ENCODE measurements at regions not wholly inside any gene's neighbourhood (a gene's known extent, or its start where the extent isn't known, plus 50 kb on each side); places are given as distances from the start of the nearest gene placed in this dataset.

GRCh38 chr3:40653878-40654277, 129.1 kb downstream of the ZNF621 start:
- Mint-ChIP-seq H3K27ac (no peak overlapping the region), H3K36me3 (no peaks in the 10 kb centered on the region), H3K4me3 (no peak overlapping the region), H3K4me1 (peaks cover 2% of the 10 kb centered on the region), H3K9me3 (no peaks in the 10 kb centered on the region), H3K27me3 (ENCODE audit: insufficient read depth, low read depth) (peaks cover 7% of the 10 kb centered on the region)
- Histone ChIP-seq H3K27me3 (no peaks in the 10 kb centered on the region), H3K27ac (no peak overlapping the region), H3K79me2 (ENCODE audit: low read depth) (no peaks in the 10 kb centered on the region), H3F3A (ENCODE audit: low read depth) (no peaks in the 10 kb centered on the region), H2AFZ (replicated peaks) (no peak overlapping the region), H3K4me3 (no peak overlapping the region), H4K20me1 (ENCODE audit: low read depth) (no peaks in the 10 kb centered on the region), H3K9ac (no peak overlapping the region), H3K9me3 (ENCODE audit: low read depth) (no peaks in the 10 kb centered on the region), H3K36me3 (no peaks in the 10 kb centered on the region), H3K4me2 (no peak overlapping the region), H3K4me1 (no peaks in the 10 kb centered on the region)
- TF ChIP-seq EZH2 (IDR thresholded peaks at IDR 0.05) (no peak), EZH2phosphoT487 (IDR thresholded peaks at IDR 0.05) (no peak), CTCF (IDR thresholded peaks at IDR 0.05) (no peak)
- DNase-seq (ENCODE audit: low spot score) = no peak

GRCh38 chr3:40655551-40655950, 130.8 kb downstream of the ZNF621 start:
- Histone ChIP-seq H3K79me2 (ENCODE audit: low read depth) (no peaks in the 10 kb centered on the region), H3K4me1 (no peaks in the 10 kb centered on the region), H3K4me2 (no peak overlapping the region), H3K36me3 (no peaks in the 10 kb centered on the region), H3F3A (ENCODE audit: low read depth) (no peaks in the 10 kb centered on the region), H3K9ac (no peak overlapping the region), H3K4me3 (no peak overlapping the region), H2AFZ (replicated peaks) (no peak overlapping the region), H3K9me3 (ENCODE audit: low read depth) (no peaks in the 10 kb centered on the region), H3K27me3 (no peaks in the 10 kb centered on the region), H3K27ac (no peak overlapping the region), H4K20me1 (ENCODE audit: low read depth) (no peaks in the 10 kb centered on the region)
- H3K4me3 Mint-ChIP-seq = no peak overlapping the region
- no peak for TF ChIP-seq CTCF (IDR thresholded peaks at IDR 0.05)
- TF ChIP-seq EZH2 (IDR thresholded peaks at IDR 0.05) = no peak
- TF ChIP-seq EZH2phosphoT487 (IDR thresholded peaks at IDR 0.05) = no peak
- no peaks in the 10 kb centered on the region for H3K9me3 Mint-ChIP-seq
- peaks cover 7% of the 10 kb centered on the region for H3K27me3 Mint-ChIP-seq (ENCODE audit: insufficient read depth, low read depth)
- DNase-seq (ENCODE audit: low spot score) = no peak
- no peak overlapping the region for H3K27ac Mint-ChIP-seq
- H3K36me3 Mint-ChIP-seq = no peaks in the 10 kb centered on the region
- H3K4me1 Mint-ChIP-seq = peaks cover 2% of the 10 kb centered on the region

GRCh38 chr3:40657623-40658022, 132.9 kb downstream of the ZNF621 start:
- no peaks in the 10 kb centered on the region for H3K79me2 ChIP-seq (ENCODE audit: low read depth)
- no peak overlapping the region for H3K9ac ChIP-seq
- H2AFZ ChIP-seq (replicated peaks) = no peak overlapping the region
- no peak overlapping the region for H3K27ac ChIP-seq
- Mint-ChIP-seq H3K4me3 (no peak overlapping the region), H3K27ac (no peak overlapping the region), H3K9me3 (no peaks in the 10 kb centered on the region), H3K36me3 (no peaks in the 10 kb centered on the region), H3K4me1 (peaks cover 2% of the 10 kb centered on the region), H3K27me3 (ENCODE audit: insufficient read depth, low read depth) (peaks cover 6% of the 10 kb centered on the region)
- H3K4me1 ChIP-seq = no peaks in the 10 kb centered on the region
- H4K20me1 ChIP-seq (ENCODE audit: low read depth) = no peaks in the 10 kb centered on the region
- no peaks in the 10 kb centered on the region for H3K9me3 ChIP-seq (ENCODE audit: low read depth)
- H3F3A ChIP-seq (ENCODE audit: low read depth) = no peaks in the 10 kb centered on the region
- no peaks in the 10 kb centered on the region for H3K36me3 ChIP-seq
- TF ChIP-seq EZH2phosphoT487 (IDR thresholded peaks at IDR 0.05) (no peak), CTCF (IDR thresholded peaks at IDR 0.05) (no peak), EZH2 (IDR thresholded peaks at IDR 0.05) (no peak)
- no peaks in the 10 kb centered on the region for H3K27me3 ChIP-seq
- no peak overlapping the region for H3K4me2 ChIP-seq
- DNase-seq (ENCODE audit: low spot score) = no peak
- H3K4me3 ChIP-seq = no peak overlapping the region

Data from neural progenitor cell (in vitro differentiated cells).